NCI-H526 (cell line): ENCODE measurements at regions not wholly inside any gene's neighbourhood (a gene's known extent, or its start where the extent isn't known, plus 50 kb on each side); places are given as distances from the start of the nearest gene placed in this dataset.
A peak's percentile ranks its signal among the peaks of the same experiment; 100 is the strongest.
"Not testable (repeated sequence)": the region's sequence is repeated elsewhere in the genome, so short reads cannot be mapped to it uniquely, and the experiment has no call there.

Experiments used
- DNase-seq, 2 experiments: peaks; one replicate each; lab custom pipeline; 2025; lab: John Stamatoyannopoulos, UW

DNA sequence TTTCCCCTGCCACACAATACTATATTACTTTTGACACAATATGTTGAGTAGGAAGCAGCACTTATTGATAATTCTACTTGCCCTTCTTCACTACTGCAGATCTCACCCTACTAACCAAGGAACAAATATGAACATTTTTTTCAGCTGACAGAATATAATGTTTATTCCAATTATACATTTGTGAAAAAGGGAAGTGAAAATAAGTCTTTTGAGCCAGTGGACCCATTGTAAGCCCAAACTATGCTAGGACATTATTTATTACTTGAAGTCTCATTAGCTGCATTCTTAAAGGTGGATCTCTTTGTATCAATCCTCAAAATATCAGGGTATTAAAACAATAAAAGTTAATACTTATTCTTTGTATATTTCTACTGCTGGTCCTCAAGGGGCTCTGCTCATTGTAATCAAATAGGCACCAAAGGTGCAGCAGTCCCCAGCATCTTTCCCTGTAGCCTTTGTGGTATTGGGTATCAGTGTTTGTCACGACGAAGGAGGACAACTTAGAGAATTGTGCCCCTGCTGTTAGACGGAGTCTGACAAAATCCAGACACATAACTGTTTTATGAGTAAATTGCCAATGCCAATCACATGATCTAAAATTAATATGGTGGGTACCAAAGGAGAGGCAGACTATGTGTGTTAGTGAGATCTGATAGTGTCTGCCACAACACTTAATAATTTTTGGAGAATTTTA lies 453.5 kb upstream of the CDH9 start:
- DNase-seq, result no peak

DNA sequence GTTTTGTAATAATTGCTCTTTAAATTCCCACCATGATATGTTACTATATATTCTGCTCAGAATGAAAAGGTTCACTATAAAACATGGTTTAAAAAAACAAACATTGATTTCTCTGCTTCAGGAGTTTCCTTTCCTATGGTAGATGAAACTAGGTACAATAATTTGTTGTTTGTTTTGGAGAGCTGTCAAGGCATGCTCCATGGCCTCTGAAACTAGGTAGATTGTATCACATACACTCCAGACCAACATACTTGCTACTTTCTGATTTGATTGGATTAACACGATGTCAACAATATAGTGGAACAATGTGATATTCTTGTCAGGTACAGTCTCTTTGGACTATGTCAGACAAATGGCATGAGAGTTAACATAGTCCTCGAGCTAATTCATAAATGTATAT lies 452.7 kb upstream of the CDH9 start:
- no peak for DNase-seq

DNA sequence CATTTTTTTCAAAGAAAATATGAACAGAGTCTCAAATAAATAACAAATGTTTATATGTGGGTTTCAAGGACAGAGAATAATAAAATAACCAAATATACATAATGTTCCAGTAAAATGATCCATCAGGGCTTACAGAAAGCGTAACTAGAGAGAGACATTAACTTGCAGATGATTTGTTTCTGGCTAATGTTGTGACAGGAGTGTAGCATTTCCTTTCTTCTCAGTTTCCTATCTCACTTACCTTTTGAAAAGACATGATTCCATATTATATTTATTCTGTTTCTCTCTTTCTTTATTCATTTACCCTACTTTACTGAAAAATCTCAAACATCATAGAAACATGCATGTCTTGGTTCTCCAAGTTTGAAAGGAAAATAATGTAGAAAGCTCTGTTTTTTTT lies 451.3 kb upstream of the CDH9 start:
- no peak for DNase-seq

DNA sequence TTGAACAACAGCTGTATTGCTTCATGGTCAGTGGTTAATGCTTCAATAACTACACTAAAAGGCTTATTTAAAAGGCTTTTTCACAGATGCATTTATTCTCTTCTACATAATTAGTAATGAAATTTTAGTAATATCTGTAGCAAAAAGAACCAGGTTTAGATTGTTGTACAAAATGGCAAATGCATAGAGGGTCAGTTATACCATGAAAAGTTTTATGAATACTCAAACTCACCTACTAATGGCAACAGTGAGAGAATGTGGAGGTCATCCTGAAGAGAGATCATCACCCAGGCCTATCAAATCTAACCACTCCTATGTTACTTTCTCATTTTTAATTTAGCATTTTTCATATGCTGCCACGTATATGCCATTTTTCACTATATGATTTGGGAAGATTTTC lies 444.3 kb upstream of the CDH9 start:
- DNase-seq, result no peak

DNA sequence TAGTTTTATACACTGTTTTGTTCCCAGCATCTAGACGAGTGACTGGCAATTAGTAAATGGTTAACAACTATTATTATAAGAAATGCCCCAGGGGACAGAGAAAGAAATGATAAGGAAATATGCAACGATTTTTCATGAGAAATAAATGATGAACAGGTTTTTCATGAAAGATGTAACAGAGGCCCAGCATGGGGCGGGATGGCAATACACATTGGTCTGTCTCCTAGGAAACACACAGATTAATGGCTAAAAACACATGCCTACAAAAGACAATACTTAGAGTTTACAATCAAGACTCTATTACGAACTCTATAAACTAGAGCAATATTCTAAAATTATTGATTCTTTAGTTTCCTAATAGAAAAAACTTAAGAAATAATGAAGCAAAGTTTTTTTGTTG lies 441.5 kb upstream of the CDH9 start:
- DNase-seq, result no peak

DNA sequence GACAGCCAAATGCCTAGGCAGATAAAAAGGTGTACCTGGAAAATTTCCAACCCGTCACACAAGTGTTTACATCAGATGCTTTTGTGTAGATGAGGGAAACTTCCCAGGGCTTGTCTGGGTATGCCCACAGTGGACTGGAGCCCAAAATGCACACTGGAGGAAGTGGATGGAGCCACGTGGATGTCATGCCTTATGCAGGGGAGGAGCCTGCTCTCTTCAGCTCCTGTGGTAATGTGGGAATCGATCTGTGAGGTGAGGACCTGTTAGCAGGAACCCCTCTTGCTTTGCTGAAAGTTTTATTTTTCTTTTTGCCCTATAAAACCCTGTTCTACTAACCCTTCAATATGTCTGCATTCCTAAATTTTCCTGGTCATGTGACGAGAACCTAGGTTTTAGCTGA lies 439.2 kb upstream of the CDH9 start:
- no peak for DNase-seq

DNA sequence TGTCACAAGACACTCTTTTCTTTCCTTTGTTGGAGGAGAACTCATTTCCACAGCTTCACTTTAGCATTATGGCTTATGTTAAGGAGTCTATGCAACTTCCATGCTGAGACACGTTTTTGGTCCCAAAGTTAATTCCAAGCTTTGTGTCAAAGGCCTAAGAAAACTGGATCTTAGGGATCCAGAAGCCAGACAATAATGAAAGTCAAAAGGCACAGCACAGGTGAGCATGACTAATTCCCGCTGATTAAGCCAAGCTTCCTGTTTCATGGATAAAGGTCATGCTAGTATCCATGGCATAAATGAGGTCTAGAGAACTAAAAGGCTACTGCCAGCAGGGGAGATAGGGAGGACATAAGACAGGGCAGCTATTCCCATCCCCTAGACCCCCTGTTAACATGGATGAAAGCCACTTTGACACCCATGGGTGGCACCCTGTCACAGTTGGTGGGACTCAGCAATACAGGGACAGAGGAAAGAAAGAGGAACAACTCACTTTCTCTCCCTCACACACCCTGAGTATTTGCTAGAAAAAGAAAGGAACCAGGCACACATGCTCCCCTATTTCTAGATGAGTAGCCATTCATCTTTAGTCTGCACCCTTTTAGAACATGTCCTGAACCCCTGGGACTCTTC lies 438.1 kb upstream of the CDH9 start:
- DNase-seq, result no peak

DNA sequence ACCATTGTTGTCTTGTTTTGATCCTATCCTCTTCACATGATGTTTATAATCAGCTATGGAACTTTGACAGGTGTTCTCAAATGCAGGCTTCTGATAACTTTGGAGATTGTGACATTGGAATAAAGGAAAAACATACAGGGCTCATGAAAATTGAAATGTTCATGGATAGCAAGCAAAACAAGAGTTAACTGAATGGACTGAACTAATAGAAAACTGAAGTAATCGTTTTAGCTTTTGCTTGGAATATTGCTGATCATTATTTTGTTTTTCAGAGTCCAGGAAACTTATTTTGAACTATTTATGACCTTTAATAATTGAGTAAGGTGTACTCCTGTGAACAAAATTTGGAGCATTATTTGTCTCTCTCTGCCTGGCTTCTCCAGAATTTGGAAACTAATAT lies 436.7 kb upstream of the CDH9 start:
- no peak for DNase-seq

DNA sequence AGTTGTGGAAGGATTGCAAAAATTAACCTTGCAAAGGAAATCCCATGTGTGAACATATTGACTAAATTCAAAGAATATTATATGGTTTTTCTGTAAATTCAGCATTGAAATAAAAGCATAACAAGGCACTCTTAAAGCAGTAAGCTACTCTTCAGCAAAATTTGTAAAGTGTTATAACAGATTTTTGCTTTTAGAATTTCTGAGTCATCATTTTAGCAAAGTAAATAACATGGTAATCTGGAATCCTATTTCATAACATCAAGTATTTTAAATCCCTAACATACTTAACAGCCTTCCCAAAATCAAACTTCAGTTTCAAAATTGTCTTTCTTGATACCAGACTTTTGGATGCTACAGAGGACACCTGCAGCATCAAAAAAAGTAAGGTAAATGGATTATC lies 436.0 kb upstream of the CDH9 start:
- no peak for DNase-seq

DNA sequence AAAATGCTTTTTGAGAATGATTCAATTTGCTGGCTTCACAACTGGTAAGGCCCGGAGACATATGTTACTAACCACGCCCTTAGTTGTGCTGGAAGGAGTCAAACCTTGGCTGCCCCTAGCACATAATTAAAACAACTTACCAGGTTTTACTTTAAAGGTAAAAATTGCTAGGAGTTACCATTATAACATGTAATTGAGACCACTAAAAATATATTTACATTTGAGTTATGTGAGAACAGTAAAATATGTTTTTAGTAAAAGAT lies 435.6 kb upstream of the CDH9 start:
- no peak for DNase-seq

DNA sequence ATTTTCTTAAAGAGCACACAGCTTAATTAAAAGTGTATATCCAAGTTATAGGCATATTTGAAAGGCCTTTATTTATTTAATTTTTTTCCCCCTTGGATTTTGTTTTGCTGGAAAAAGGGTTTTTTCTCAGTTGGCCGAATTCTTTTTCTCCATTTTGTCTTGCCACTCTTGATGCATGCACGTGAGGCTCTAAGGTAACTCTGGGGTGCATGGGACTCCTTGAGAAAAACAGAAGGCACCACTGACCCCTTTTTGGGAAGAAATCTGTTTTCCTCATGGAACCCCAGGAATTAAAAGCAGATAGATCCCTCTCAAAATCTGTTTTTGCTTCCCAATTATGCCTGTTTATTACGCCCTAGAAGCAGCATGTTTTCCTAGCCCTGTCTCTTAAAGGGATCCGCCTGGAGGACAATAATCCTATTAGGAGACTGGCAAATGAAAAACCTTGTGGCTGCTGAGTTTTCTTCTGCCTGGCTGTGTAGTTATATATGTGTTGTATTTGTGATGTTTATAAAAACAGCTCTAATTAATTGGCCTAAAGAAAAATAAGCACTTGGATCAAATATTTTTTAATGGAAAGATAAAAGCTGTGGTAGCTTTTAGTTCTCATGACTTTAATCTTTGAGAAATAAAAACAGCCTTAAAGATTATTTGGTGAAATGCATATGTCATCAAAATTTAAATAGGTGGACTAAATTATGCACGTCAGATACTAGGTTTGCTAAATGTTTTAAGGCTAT lies 435.1 kb upstream of the CDH9 start:
- no peak for DNase-seq

DNA sequence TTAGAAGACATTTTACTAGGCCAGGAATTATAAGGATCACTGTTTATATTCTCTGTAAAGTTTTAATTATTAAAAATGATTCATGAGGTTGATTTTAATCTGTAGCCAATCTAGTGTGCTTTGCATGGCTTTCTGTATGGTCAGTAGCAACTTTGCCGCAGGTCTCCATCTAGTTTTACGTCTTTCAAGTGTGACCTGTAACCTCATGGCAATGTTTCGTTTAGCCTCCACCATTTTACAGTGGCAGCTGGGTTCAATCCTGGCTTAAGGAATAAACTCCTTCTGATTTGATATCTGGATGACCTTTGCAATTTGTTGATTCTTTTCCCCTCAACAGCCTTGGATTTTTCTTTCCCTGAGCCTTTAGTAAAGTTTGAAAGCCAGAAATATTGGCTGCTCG lies 434.5 kb upstream of the CDH9 start:
- DNase-seq, result no peak

DNA sequence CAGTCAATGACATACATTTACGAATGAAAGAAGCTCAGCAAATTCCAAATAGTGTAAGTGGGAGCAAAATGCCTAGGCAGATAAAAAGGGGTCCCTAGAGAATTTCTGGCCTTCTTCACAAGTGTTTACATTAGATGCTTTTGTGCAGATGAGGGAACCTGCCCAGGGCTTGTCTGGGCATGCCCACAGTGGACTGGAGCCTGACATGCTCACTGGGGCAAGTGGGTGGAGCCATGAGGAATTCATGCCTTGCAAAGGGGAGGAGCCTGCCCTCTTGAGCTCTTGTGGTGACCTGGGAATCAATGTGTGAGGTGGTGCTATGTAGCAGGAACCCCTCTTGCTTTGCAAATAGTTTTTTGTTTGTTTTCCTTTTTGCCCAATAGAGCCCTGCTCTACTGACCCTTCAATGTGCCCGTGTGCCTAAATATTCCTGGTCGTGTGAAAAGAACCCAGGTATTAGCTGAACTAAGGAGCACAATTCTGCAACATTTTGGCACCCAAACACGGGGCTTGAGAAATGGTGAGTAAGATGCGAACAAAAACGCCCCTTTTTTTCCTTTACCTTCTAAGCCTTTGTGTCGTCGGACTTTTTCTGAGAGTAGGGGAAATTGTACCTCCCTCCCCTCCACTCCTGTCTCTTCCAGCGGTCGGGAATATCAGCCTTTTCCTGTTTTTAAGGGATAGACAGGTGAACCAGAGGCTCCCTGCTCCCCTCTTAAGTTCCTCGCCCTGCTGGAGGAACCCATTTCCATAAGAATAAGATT lies 433.8 kb upstream of the CDH9 start:
- DNase-seq, result peak; percentile 27 to 35

DNA sequence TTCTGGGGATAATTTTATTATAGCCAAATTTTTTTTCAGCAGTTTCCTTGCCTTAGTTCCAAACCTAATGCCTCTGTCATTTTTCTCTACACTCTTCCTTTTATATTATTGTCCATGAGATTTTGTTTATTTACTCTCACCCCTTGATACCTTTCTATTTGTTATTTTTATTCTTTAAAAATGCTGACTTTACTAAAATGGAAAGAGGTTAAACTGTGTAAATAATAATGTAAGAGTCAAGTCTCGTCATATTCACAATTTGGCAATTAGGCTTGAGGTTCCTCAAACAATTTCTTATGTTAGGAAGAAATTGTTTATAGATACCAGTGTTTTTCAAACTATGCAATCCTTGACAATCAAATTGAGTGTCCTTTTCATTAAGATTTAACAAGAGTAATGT lies 428.6 kb upstream of the CDH9 start:
- DNase-seq, result no peak

DNA sequence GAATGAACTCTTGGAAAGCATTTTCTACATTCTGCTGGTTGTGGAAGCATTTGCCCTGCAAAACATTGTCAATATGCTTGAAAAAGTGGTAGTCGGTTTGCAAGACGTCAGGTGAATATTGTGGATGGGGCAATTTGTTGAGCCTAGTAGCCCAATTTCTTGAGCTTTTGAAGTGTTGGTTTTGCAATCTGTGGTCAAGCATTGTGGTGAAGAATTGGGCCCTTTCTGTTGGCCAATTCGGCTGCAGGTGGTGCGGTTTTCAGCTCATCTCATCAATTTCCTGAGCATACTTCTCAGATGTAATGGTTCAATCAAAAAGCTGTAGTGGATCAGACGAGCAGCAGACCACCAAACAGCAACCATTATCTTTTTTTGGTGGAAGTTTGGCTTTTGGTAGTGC lies 426.8 kb upstream of the CDH9 start:
- DNase-seq, result no peak

DNA sequence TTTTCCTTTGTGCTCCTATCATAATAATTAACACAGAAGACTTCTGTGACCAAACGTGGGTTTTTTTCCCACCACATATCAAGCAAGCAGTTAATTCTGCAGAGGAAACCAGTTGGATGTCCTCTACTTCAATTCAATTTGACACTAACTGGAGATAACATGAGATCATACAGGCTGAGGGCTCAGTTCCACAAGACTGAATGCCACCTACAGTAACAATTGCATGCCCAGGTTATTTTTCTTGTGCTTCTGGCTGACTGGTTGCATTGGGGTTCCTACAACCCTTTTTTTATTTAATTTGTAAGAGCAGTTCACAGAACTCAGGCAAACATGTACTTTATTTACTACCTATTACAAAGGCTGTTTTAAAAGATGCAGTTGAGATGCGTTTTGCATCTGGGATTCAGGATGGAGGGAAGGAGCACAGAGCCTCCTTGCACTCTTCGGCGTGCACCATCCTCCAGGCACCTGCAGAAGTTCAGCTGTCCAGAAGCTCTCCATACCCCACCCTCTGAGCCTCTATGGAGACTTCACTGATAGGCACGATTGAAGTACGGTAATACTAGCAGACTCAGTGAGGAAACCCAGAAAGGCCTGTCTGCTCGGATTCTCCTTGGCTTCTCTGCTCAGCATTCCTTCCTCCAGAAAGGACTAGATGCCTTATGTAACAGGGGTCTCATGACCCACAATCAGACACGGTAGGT lies 425.2 kb upstream of the CDH9 start:
- no peak for DNase-seq

DNA sequence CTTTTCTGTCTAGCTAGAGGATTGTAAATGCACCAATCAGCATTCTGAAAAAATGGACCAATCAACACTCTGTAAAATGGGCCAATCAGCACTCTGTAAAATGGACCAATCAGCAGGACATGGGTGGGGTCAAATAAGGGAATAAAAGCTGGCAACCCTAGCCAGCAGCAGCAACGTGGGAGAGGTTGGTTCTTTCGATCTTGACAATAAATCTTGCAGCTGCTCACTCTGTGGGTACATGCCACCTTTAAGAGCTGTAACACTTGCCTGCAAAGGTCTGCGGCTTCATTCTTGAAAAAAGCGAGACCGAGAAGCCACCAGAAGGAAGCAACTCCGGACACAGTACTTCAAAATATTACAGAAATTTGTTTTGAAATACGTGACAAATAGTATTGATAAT lies 424.6 kb upstream of the CDH9 start:
- DNase-seq, result no peak

DNA sequence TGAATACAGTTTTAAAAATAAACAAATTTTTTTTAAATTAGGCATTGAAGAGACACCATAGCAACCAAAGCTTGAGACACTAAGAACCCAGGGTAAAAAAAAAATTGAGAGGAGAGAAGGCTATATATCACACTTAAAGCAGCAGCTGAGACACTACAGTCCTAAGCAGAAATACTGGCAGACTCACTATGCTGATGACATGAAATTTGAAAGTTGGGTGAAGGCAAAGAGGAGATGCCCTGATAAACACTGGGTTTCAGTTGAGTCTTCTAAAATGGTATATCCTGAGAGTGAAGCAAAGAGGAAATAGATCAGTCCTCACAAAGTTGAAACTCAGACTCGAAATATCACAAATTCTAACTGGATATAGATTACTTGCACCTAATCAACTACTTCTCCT lies 419.9 kb upstream of the CDH9 start:
- no peak for DNase-seq

DNA sequence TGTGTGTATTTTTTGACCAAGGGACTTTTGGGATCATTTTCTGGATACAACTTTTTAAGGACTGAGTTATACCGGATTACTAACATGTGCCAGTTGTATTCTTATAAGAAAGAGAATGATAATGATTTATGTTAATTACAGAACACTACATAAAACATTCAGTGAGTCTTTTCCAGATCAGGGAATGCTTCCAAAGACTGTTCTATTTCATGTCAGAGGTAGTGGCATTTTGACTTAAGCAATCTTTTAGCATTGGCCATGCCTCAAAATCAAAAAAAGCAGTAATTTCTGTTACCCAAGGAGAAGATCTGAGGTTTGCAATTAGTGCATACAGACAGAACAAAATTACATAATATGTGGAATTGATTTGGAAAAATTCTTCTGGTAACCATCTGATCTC lies 413.0 kb upstream of the CDH9 start:
- no peak for DNase-seq

DNA sequence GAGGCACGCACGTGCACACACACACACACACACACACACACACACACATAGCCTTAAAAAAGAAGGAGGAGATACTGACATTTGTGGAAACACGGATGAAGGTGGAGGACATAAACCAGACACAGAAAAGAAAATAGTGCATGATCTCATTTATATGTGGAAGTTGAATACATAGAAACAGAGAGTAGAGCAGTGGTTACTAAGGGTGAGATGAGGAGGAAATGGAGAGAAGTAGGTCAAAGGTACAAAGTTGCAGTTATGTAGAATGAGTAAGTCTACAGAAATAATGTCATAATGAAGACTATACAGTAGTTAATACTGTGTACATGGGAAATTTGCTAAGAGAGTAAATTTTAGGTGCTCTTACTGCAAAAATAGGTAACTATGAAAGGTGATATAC lies 412.2 kb upstream of the CDH9 start:
- no peak for DNase-seq

DNA sequence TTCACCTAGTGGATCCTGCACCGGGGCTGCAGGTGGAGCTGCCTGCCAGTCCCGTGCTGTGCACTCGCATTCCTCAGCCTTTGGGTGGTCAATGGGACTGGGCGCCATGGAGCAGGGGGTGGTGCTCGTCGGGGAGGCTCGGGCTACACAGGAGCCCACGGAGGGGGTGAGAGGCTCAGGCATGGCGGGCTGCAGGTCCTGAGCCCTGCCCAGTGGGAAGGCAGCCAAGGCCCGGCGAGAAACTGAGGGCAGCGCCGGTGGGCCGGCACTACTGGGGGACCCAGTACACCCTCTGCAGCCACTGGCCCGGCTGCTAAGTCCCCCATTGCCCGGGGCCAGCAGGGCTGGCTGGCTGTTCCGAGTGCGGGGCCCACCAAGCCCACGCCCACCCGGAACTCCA lies 401.0 kb upstream of the CDH9 start:
- DNase-seq, result not testable (repeated sequence)

DNA sequence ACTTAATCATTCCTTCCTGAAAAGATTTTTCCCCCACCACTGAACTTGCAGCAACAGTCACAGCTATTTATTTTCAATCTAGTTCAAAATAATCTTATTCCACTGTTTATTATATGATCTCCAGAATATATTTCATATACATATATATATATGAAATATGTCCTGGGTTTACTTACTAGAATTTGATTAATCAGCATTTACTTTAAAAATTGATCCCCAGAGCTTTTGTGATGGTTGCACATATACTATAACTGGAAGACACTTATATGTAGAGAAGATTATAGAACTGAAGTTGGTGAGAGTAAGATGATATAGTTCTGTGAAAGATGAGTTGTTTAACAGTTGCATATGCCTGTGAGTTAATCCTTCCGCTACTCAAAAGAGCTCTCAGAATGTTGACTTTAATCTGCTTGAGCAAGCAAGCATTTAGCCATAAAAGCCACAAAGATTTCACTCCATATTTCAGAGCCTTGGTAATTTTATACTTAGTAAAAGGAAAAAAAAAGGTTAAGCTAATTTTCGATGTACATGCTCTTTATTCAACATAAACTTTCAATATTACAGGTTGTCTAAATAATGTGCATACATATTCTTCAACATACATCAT lies 399.3 kb upstream of the CDH9 start:
- no peak for DNase-seq
